ENCODE measurements at regions not wholly inside any gene's neighbourhood (a gene's known extent, or its start where the extent isn't known, plus 50 kb on each side); places are given as distances from the start of the nearest gene placed in this dataset.

DNA sequence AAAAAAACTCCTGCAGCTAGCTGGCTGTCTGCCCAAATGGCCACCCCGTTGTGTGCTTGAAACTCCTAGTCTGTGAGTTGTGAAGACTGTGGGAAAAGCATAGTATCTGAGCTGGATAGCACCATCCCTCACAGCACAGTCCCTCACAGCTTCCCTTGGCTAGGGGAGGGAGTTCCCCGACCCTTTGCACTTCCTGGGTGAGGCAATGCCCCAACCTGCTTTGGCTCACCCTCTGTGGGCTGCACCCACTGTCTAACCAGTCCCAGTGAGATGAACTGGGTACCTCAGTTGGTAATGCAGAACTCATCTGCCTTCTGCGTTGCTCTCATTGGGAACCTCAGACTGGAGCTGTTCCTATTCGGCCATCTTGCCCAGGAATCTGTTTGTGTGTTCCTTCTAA lies 260.6 kb upstream of the STXBP5 start:
- TF ChIP-seq HNF4A (conservative IDR thresholded peaks at IDR 0.05) = no peak
- TF ChIP-seq JUND (IDR thresholded peaks at IDR 0.05) = no peak
- no peak for TF ChIP-seq SP1 (IDR thresholded peaks at IDR 0.05)
- TF ChIP-seq RXRA (IDR thresholded peaks at IDR 0.05) = no peak
- TF ChIP-seq ZBTB33 (IDR thresholded peaks at IDR 0.05) = no peak
- no peak for TF ChIP-seq FOXA1 (IDR thresholded peaks at IDR 0.05)
- no peak for TF ChIP-seq RAD21 (IDR thresholded peaks at IDR 0.05)
- TF ChIP-seq, protein P1, sequence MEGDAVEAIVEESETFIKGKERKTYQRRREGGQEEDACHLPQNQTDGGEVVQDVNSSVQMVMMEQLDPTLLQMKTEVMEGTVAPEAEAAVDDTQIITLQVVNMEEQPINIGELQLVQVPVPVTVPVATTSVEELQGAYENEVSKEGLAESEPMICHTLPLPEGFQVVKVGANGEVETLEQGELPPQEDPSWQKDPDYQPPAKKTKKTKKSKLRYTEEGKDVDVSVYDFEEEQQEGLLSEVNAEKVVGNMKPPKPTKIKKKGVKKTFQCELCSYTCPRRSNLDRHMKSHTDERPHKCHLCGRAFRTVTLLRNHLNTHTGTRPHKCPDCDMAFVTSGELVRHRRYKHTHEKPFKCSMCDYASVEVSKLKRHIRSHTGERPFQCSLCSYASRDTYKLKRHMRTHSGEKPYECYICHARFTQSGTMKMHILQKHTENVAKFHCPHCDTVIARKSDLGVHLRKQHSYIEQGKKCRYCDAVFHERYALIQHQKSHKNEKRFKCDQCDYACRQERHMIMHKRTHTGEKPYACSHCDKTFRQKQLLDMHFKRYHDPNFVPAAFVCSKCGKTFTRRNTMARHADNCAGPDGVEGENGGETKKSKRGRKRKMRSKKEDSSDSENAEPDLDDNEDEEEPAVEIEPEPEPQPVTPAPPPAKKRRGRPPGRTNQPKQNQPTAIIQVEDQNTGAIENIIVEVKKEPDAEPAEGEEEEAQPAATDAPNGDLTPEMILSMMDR (IDR thresholded peaks at IDR 0.05; ENCODE audit: low read depth, low read length, missing input control) = no peak
- TF ChIP-seq YY1 (IDR thresholded peaks at IDR 0.05) = no peak
- TF ChIP-seq FOXA2 (IDR thresholded peaks at IDR 0.05) = no peak
- TF ChIP-seq, protein P2, sequence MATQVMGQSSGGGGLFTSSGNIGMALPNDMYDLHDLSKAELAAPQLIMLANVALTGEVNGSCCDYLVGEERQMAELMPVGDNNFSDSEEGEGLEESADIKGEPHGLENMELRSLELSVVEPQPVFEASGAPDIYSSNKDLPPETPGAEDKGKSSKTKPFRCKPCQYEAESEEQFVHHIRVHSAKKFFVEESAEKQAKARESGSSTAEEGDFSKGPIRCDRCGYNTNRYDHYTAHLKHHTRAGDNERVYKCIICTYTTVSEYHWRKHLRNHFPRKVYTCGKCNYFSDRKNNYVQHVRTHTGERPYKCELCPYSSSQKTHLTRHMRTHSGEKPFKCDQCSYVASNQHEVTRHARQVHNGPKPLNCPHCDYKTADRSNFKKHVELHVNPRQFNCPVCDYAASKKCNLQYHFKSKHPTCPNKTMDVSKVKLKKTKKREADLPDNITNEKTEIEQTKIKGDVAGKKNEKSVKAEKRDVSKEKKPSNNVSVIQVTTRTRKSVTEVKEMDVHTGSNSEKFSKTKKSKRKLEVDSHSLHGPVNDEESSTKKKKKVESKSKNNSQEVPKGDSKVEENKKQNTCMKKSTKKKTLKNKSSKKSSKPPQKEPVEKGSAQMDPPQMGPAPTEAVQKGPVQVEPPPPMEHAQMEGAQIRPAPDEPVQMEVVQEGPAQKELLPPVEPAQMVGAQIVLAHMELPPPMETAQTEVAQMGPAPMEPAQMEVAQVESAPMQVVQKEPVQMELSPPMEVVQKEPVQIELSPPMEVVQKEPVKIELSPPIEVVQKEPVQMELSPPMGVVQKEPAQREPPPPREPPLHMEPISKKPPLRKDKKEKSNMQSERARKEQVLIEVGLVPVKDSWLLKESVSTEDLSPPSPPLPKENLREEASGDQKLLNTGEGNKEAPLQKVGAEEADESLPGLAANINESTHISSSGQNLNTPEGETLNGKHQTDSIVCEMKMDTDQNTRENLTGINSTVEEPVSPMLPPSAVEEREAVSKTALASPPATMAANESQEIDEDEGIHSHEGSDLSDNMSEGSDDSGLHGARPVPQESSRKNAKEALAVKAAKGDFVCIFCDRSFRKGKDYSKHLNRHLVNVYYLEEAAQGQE (IDR thresholded peaks at IDR 0.05) = no peak
- Histone ChIP-seq H3K4me1 (ENCODE audit: control insufficient read depth in 4 of 4, insufficient read depth in 4 of 4, low read length in 3 of 4) (no peaks in the 10 kb centered on the region), H3K4me3 (ENCODE audit: low read depth in 1 of 3, low read length in 3 of 3) (no peak overlapping the region), H3K36me3 (ENCODE audit: control insufficient read depth in 4 of 4, insufficient read depth in 3 of 4, low read depth in 1 of 4, low read length in 3 of 4) (no peaks in the 10 kb centered on the region), H3K9me3 (ENCODE audit: control insufficient read depth in 4 of 4, low read length in 3 of 4) (no peaks in the 10 kb centered on the region), H3K27me3 (ENCODE audit: control insufficient read depth in 4 of 4, insufficient read depth in 4 of 4, low read length in 3 of 4) (no peaks in the 10 kb centered on the region), H3K9ac (ENCODE audit: low read depth in 1 of 2, low read length in 2 of 2) (no peak overlapping the region), H3K27ac (ENCODE audit: low read depth in 1 of 2, low read length in 2 of 2) (no peak overlapping the region)
- WGBS = 93% methylated on average over 4 of the region's 4 CpGs
- DNase-seq (ENCODE audit: low spot score) = no peak

- no peaks in the 10 kb centered on the region for H3K4me1 ChIP-seq (ENCODE audit: control insufficient read depth in 4 of 4, insufficient read depth in 4 of 4, low read length in 3 of 4)
- no peak overlapping the region for H3K27ac ChIP-seq (ENCODE audit: low read depth in 1 of 2, low read length in 2 of 2)
- no peak for TF ChIP-seq SP1 (IDR thresholded peaks at IDR 0.05)
- no peak for TF ChIP-seq FOXA2 (IDR thresholded peaks at IDR 0.05)
- TF ChIP-seq RXRA (IDR thresholded peaks at IDR 0.05) = no peak
- TF ChIP-seq GABPA (IDR thresholded peaks at IDR 0.05 in 1 of 2, conservative IDR thresholded peaks at IDR 0.05 in 1 of 2) = no peak
- TF ChIP-seq JUND (IDR thresholded peaks at IDR 0.05) = no peak
- no peak for TF ChIP-seq EGR1 (IDR thresholded peaks at IDR 0.05; ENCODE audit: low read depth in 2 of 2)
- TF ChIP-seq NR2F2 (IDR thresholded peaks at IDR 0.05) = no peak
- TF ChIP-seq HNF4G (IDR thresholded peaks at IDR 0.05) = no peak
- TF ChIP-seq, protein P1 (IDR thresholded peaks at IDR 0.05; ENCODE audit: low read depth, low read length, missing input control) = no peak
- no peak for TF ChIP-seq RAD21 (IDR thresholded peaks at IDR 0.05)
- TF ChIP-seq HNF4A (conservative IDR thresholded peaks at IDR 0.05) = no peak
These were observed 260.1 kb upstream of the STXBP5 start for GRCh38 chr6:146944077-146944476.

More at GRCh38 chr6:146944077-146944476, 260.1 kb upstream of the STXBP5 start:
- no peak overlapping the region for H3K4me3 ChIP-seq (ENCODE audit: low read depth in 1 of 3, low read length in 3 of 3)
- no peak for DNase-seq (ENCODE audit: low spot score)
- no peaks in the 10 kb centered on the region for H3K36me3 ChIP-seq (ENCODE audit: control insufficient read depth in 4 of 4, insufficient read depth in 3 of 4, low read depth in 1 of 4, low read length in 3 of 4)
- H3K9me3 ChIP-seq (ENCODE audit: control insufficient read depth in 4 of 4, low read length in 3 of 4) = no peaks in the 10 kb centered on the region
- no peak overlapping the region for H3K9ac ChIP-seq (ENCODE audit: low read depth in 1 of 2, low read length in 2 of 2)
- H3K27me3 ChIP-seq (ENCODE audit: control insufficient read depth in 4 of 4, insufficient read depth in 4 of 4, low read length in 3 of 4) = no peaks in the 10 kb centered on the region
